ENCODE measurements at regions not wholly inside any gene's neighbourhood (a gene's known extent, or its start where the extent isn't known, plus 50 kb on each side); places are given as distances from the start of the nearest gene placed in this dataset.

DNA sequence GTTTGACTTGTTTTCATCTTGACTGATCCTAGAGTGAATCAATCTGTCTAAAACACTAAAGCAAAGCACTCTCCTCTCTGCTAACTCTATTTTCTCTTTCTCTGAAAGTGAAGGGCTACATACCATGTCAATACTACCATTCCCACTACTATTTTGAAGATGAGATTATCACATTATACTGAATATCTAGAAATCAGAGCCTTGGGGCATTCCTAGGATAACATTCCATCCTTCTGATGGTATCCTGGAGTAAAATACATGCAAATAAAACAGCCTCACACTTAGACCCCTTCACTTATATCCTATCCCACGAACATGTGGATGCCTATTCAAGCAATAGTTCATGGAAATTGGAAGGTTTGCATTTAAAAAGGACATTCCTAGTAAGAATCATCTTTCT is 309.3 kb upstream of the ACTBL2 start:
- Histone ChIP-seq H3K9me3 (no peaks in the 10 kb centered on the region), H3K36me3 (no peaks in the 10 kb centered on the region), H3K4me1 (no peaks in the 10 kb centered on the region), H3K27ac (no peak overlapping the region), H3K27me3 (no peaks in the 10 kb centered on the region), H3K4me3 (no peak overlapping the region)
- TF ChIP-seq POLR2A (IDR thresholded peaks at IDR 0.05), result no peak
- TF ChIP-seq POLR2AphosphoS5 (IDR thresholded peaks at IDR 0.05), result no peak
- TF ChIP-seq, protein P1, sequence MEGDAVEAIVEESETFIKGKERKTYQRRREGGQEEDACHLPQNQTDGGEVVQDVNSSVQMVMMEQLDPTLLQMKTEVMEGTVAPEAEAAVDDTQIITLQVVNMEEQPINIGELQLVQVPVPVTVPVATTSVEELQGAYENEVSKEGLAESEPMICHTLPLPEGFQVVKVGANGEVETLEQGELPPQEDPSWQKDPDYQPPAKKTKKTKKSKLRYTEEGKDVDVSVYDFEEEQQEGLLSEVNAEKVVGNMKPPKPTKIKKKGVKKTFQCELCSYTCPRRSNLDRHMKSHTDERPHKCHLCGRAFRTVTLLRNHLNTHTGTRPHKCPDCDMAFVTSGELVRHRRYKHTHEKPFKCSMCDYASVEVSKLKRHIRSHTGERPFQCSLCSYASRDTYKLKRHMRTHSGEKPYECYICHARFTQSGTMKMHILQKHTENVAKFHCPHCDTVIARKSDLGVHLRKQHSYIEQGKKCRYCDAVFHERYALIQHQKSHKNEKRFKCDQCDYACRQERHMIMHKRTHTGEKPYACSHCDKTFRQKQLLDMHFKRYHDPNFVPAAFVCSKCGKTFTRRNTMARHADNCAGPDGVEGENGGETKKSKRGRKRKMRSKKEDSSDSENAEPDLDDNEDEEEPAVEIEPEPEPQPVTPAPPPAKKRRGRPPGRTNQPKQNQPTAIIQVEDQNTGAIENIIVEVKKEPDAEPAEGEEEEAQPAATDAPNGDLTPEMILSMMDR (IDR thresholded peaks at IDR 0.05), result no peak
- no peak for DNase-seq (ENCODE audit: low spot score in 2 of 2)
- intact Hi-C loops (cut with DNase I; ENCODE audit: low total_unique reads), result no loop called here

DNA sequence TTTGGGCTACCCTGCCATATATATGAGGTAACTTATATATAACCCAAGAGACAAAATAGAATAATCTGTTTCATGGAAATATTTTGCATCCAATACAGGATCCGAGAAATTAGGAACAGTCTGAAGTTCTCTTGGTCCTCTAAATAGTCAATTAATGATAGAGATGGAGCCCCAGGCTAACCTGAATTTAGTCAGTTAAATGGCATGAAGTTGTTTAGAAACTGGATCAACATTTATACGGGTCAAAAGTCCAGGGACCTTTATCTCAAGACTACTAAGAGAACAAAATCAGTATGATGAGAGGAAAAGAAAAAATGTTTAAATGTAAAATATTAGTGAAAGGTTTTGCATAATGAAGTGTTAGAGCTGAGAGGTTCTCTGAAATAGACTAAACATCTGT is 303.3 kb upstream of the ACTBL2 start:
- Histone ChIP-seq H3K4me1 (no peaks in the 10 kb centered on the region), H3K27me3 (no peaks in the 10 kb centered on the region), H3K4me3 (no peak overlapping the region), H3K36me3 (no peaks in the 10 kb centered on the region), H3K27ac (no peak overlapping the region), H3K9me3 (no peaks in the 10 kb centered on the region)
- intact Hi-C loops (cut with DNase I; ENCODE audit: low total_unique reads), result no loop called here
- DNase-seq (ENCODE audit: low spot score in 2 of 2), result no peak
- TF ChIP-seq POLR2AphosphoS5 (IDR thresholded peaks at IDR 0.05), result no peak
- TF ChIP-seq POLR2A (IDR thresholded peaks at IDR 0.05), result no peak
- TF ChIP-seq, protein P1 (IDR thresholded peaks at IDR 0.05), result no peak

DNA sequence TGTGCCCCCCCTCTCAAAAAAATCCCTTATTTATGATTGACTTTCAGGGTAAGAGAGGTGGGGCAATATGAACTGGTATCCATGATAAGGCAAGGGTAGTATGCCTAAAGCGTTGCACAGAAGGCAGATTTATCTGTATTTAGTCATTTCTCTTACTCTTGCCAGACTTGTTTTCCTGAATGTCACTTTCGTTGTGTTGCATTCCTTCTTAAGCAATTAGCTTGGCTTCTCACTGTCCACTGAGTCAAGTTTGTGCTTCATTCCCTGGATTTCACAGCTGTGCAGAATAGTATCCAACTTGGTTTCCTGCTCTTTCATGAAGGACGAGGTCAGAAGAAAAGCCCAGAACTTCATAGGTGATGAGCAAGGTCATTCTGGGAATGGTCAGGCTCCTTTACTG is 301.5 kb upstream of the ACTBL2 start:
- TF ChIP-seq, protein P1 (IDR thresholded peaks at IDR 0.05), result no peak
- no peak for TF ChIP-seq POLR2A (IDR thresholded peaks at IDR 0.05)
- no peak for TF ChIP-seq POLR2AphosphoS5 (IDR thresholded peaks at IDR 0.05)
- intact Hi-C loops (cut with DNase I; ENCODE audit: low total_unique reads), result loop anchor here (5.0 kb wide), 1 partner anchor 678 kb away; the partner anchor contains the start of gene PLK2
- H3K4me1 ChIP-seq, result no peaks in the 10 kb centered on the region
- peak overlapping the region in 1 of 2 donors; percentile 63 for H3K27ac ChIP-seq
- H3K4me3 ChIP-seq, result peak overlapping the region; percentile 19 to 57 (median 30)
- no peaks in the 10 kb centered on the region for H3K9me3 ChIP-seq
- DNase-seq (ENCODE audit: low spot score in 2 of 2), result no peak
- no peaks in the 10 kb centered on the region for H3K36me3 ChIP-seq
- no peaks in the 10 kb centered on the region for H3K27me3 ChIP-seq

DNA sequence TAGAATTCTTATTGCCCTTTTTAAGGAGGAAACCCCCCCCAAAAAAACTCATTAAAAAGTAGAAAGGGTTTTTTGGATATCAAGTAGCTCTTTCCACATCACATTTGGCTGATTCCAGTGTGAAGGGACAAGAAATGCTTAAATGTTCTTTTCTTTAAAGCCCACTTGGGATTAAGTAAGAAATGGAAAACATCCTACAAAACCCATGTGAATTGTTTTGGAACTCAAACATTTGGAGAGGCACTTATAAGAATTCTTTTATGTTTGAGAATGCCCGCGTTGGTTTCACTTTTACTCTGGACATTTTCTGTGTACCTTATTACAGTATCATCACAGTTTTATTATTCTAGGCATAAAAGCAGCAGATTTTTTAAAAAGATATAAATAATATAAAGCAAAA is 301.1 kb upstream of the ACTBL2 start:
- Histone ChIP-seq H3K4me1 (no peaks in the 10 kb centered on the region), H3K4me3 (peak overlapping the region; percentile 19 to 57 (median 30)), H3K9me3 (no peaks in the 10 kb centered on the region), H3K36me3 (no peaks in the 10 kb centered on the region), H3K27me3 (no peaks in the 10 kb centered on the region), H3K27ac (peak overlapping the region; percentile 60 to 63)
- no peak for TF ChIP-seq POLR2A (IDR thresholded peaks at IDR 0.05)
- TF ChIP-seq POLR2AphosphoS5 (IDR thresholded peaks at IDR 0.05), result no peak
- TF ChIP-seq, protein P1 (IDR thresholded peaks at IDR 0.05), result no peak
- no peak for DNase-seq (ENCODE audit: low spot score in 2 of 2)
- intact Hi-C loops (cut with DNase I; ENCODE audit: low total_unique reads), result loop anchor here (5.0 kb wide), 1 partner anchor 679 kb away; the partner anchor contains the start of gene PLK2

DNA sequence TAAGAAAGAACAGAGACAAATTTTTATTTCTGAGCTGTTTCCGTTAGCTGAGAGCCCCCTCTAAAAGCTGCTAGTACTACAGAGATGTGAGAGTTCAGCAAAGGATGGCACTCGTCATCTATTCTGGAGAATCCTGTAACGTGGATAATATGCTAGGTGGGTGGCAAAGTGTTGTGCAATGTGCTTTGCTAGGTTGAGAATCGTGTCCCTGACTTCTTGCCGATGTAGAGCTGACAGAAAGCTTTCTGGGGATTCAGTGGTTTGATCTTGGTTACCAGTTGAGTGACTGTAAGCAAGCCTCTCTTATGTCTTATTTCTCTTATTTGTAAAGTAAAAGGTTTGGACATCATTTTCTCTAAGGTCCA is 298.3 kb upstream of the ACTBL2 start:
- no peaks in the 10 kb centered on the region for H3K9me3 ChIP-seq
- no peak overlapping the region for H3K27ac ChIP-seq
- no peaks in the 10 kb centered on the region for H3K36me3 ChIP-seq
- H3K4me1 ChIP-seq, result no peaks in the 10 kb centered on the region
- no peak overlapping the region for H3K4me3 ChIP-seq
- no peak for TF ChIP-seq POLR2AphosphoS5 (IDR thresholded peaks at IDR 0.05)
- no peaks in the 10 kb centered on the region for H3K27me3 ChIP-seq
- no peak for DNase-seq (ENCODE audit: low spot score in 2 of 2)
- intact Hi-C loops (cut with DNase I; ENCODE audit: low total_unique reads), result loop anchor here (5.0 kb wide), 1 partner anchor 681 kb away; the partner anchor contains the start of gene PLK2

All from breast epithelium (tissue), 4 donors.